ENCODE measurements at regions not wholly inside any gene's neighbourhood (a gene's known extent, or its start where the extent isn't known, plus 50 kb on each side); places are given as distances from the start of the nearest gene placed in this dataset.

DNA sequence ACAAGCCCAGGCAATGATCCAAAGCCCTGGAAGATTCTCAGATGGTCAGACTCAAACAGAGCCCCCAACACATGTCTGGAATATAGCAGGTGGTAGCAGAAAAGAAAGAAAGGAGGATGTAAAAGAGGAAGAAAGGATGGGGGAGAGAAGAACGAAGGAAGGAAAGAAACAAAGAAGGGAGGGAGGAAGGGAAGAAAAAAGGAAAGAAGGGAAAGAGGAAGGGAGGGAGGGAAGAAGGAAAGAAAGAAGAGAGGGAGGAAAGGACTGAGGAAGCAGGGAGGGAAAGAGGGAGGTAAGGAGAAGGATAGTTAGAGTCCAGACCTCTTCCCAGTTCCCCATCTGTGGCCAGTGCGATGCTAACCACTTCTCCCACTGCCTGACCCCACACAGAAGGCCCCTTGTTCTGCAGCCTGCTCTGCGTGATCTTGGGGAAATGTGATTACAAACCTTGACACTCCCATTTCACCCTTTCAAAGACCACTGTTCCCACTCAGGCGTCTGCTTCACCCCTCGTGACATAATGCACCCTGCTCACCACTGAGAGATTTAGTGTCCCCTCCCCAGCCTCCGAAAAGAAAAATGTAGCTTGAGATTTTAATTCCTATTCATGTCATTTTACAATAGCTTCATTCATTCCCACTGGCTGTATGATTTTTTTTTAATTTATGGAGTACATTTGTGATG is 357.9 kb downstream of the BCL11B start:
- H3K9me3 ChIP-seq (ENCODE audit: control insufficient read depth, insufficient read depth, low read length): peaks cover 34% of the 10 kb centered on the region
- no peak overlapping the region for H4K8ac ChIP-seq (ENCODE audit: low read depth in 2 of 2, low read length in 2 of 2)
- no peak overlapping the region for H3K4me3 ChIP-seq (ENCODE audit: insufficient read depth, low read depth, low read length)
- H3K27ac ChIP-seq (ENCODE audit: insufficient read depth, low read length): no peak overlapping the region
- H3K79me1 ChIP-seq (ENCODE audit: low read depth in 1 of 2, low read length in 2 of 2): no peaks in the 10 kb centered on the region
- no peaks in the 10 kb centered on the region for H3K27me3 ChIP-seq (ENCODE audit: control insufficient read depth, insufficient read depth, low read length)
- no peak overlapping the region for H2AK5ac ChIP-seq (ENCODE audit: low read depth, low read length)
- H3K4ac ChIP-seq (ENCODE audit: low read depth, low read length): no peak overlapping the region
- ATAC-seq (ENCODE audit: low read depth) (no peak), DNase-seq (no peak)
- no peak overlapping the region for H3K56ac ChIP-seq (ENCODE audit: extremely low read depth, insufficient read depth, low read length)
- no peak overlapping the region for H2AFZ ChIP-seq (replicated peaks; ENCODE audit: low read length, poor library complexity)
- H3K4me2 ChIP-seq (ENCODE audit: low read depth, low read length): no peak overlapping the region
- no peak overlapping the region for H3K23ac ChIP-seq (ENCODE audit: low read depth, low read length)
- CTCF ChIA-PET: no interaction called here
- no peak overlapping the region for H4K91ac ChIP-seq (ENCODE audit: insufficient read depth, low read depth, low read length)
- no peak overlapping the region for H2BK5ac ChIP-seq (ENCODE audit: low read depth, low read length, poor library complexity, severe bottlenecking)
- H2BK15ac ChIP-seq (ENCODE audit: low read depth, low read length): no peak overlapping the region
- no peak overlapping the region for H3K9ac ChIP-seq (ENCODE audit: low read depth, low read length)
- H2BK120ac ChIP-seq (ENCODE audit: low read depth, low read length): no peak overlapping the region
- H4K20me1 ChIP-seq (ENCODE audit: insufficient read depth, low read length): no peaks in the 10 kb centered on the region
- no TSS peak for BruUV-seq (replicated peaks)
- H3K36me3 ChIP-seq (ENCODE audit: control insufficient read depth, insufficient read depth, low read length): no peaks in the 10 kb centered on the region
- dilution Hi-C loops (cut with HindIII; ENCODE audit: low sequenced_read_pairs, unreplicated experiment): no loop called here
- intact Hi-C loops (cut with micrococcal nuclease): no loop called here
- no peak overlapping the region for H3K18ac ChIP-seq (ENCODE audit: low read depth, low read length)
- in situ Hi-C loops (cut with MboI; ENCODE audit: low sequenced_read_pairs): no loop called here
- H3K14ac ChIP-seq (replicated peaks; ENCODE audit: low read depth, low read length): no peak overlapping the region
- no peak overlapping the region for H2BK20ac ChIP-seq (ENCODE audit: low read depth, low read length)
- WGBS, 2 experiments (ENCODE audit: extremely low coverage in 2 of 2, insufficient read length in 1 of 2): 20% methylated on average over 1 of the region's 6 CpGs; no CpG with 5 or more reads in 1 of the 2 experiments
- H4K5ac ChIP-seq (ENCODE audit: low read depth, low read length): no peak overlapping the region
- H3K4me1 ChIP-seq (ENCODE audit: control insufficient read depth, insufficient read depth, low read length): no peaks in the 10 kb centered on the region
- H3K9me1 ChIP-seq (ENCODE audit: insufficient read depth, low read length): no peaks in the 10 kb centered on the region
- POLR2A ChIA-PET (ENCODE audit: unreplicated experiment): no interaction called here
- H2AK9ac ChIP-seq (replicated peaks; ENCODE audit: low read depth, low read length, poor library complexity): no peak overlapping the region
- TF ChIP-seq POLR2A (IDR thresholded peaks at IDR 0.05; ENCODE audit: low read depth, low read length): no peak

All from IMR-90 (cell line).